ENCODE measurements at regions not wholly inside any gene's neighbourhood (a gene's known extent, or its start where the extent isn't known, plus 50 kb on each side); places are given as distances from the start of the nearest gene placed in this dataset.

DNA sequence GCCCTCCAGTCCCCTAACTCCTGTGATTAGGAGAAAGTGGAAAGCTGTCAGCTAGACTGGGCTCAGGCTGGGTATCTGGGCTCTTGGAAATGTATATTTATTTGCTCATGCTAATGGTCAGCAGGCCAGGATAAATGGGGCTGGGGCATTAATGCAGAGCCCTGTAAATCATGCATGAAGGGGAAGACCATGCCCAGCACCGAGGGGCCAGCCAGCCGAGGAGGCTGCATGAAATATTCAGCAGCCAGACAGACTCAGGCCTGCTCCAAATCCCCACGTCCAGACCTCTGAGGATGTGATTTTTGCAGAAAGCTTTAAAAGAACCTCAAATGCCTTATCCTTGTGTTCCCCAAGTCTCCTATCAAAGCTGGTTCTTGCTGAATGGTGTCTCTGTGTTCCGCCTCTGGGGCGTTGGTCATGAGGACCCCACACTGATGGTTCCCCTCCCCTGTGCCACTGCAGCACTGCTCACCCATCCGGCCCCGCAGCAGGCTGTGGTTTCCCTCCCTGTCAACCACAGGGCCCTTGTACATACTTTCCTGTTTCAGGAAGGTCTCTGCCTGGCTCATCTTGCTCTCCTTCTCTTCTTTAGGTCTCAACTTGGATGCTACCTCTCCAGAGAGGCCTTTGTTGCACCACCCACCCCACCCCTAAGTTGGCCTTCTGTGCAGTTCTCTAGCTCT is 358.4 kb downstream of the CDH26 start:
- DNase-seq (ENCODE audit: low read depth in 2 of 2): no peak

GRCh38 chr20:60317401-60317800 is 359.2 kb downstream of the CDH26 start:
- no peak for DNase-seq (ENCODE audit: low read depth in 2 of 2)

- no peak for DNase-seq (ENCODE audit: low read depth in 2 of 2)
Observed at GRCh38 chr20:60321601-60322000, 363.4 kb downstream of the CDH26 start.

GRCh38 chr20:60326821-60327220 is 368.6 kb downstream of the CDH26 start:
- DNase-seq (ENCODE audit: low read depth in 2 of 2): no peak

DNA sequence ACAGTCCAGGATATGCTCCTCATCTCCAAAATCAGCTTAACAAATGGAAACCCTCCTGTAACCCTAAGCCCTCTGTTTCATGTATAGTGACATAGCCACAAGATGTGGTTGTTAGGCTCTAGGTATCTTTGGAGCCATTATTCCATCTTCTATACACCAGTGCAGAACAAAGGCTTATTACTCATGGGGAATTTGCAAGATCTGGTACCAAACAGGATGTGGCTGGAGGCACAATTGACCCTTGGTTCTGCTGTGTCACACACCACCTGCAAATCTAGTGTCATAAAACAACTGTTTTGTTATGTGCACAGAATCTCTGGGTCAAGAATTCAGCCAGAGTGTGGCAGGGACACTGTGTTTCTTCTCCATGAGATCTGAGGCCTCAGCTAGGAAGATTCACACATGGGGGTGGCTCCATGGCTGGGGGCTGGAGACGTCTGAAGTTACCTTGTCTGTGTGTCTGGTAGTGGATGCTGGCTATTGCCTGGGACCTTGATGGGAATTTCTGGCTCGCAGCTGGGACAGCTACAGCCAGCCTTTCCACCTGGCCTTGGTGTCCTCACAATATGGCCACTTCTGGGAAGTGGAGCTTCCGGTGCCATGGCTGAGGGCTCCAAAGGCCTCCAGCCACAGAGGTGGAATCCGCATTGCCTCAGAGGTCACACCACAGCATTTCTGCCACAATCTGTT is 369.9 kb downstream of the CDH26 start:
- DNase-seq (ENCODE audit: low read depth in 2 of 2): no peak

GRCh38 chr20:60330461-60330860 is 372.2 kb downstream of the CDH26 start:
- no peak for DNase-seq (ENCODE audit: low read depth in 2 of 2)

GRCh38 chr20:60331688-60332300 is 373.6 kb downstream of the CDH26 start:
- no peak for DNase-seq (ENCODE audit: low read depth in 2 of 2)

- no peak for DNase-seq (ENCODE audit: low read depth in 2 of 2)
Observed at GRCh38 chr20:60332523-60332922, 374.3 kb downstream of the CDH26 start.

DNA sequence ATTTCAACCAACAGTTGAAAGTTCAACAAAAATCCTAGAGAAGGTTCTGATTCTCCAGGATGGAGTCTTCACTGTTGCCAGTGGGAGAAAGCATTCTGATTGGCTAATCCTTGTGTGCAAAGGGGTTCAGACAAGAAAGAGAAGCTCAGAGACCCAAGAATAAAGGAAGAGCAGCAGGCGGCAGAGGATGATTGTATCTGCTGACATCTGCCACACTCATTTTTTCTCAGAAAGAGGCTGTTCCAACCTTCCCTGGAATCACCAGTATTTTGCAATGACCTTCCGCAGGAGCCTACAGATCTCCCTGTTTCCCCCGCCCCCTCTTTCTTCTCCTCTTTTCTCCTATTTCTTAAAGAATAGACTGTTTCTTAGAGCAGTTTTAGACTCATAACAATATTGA is 376.7 kb downstream of the CDH26 start:
- DNase-seq (ENCODE audit: low read depth in 2 of 2): no peak

DNA sequence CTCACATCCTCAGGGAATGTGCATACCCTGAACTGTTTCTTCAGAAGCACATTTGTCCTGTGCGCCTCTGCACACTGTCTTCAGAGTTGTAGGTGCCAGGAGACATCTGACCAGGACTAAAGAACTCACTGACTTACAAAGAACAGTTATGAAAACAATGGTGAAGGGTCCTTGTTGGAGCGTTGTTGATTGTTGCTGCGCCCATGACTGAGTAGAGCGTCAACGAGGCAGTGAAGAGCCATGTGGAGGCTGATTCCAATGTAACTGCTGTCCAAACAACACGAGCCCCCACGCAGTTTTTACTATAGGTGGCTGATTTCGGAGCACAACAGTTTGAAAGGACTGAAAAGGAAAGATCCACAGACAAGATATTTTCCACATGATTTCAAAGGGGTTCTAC is 380.3 kb downstream of the CDH26 start:
- DNase-seq (ENCODE audit: low read depth in 2 of 2): no peak

DNA sequence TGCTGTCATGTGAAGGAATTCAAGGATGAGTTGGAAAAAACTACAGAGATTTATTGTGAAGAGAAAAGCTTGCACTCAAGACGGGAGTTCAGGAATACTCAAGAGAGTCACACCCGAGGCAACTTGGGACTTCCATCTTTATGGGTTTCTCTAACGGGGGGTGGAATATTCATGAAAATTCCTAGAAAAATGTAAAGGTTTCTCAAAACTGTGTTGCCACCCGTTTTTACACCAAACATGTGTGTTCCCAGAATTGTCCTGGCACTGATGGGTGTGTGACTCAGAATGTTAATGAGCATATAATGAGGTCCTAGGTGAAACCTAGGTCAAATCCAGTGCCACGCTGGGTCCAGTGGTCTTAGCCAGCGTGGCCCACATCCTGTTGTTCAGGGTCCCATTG is 381.5 kb downstream of the CDH26 start:
- no peak for DNase-seq (ENCODE audit: low read depth in 2 of 2)

- DNase-seq (ENCODE audit: low read depth in 2 of 2): no peak
Observed at GRCh38 chr20:60340232-60340631, 382.0 kb downstream of the CDH26 start.

GRCh38 chr20:60341062-60341461 is 382.8 kb downstream of the CDH26 start:
- no peak for DNase-seq (ENCODE audit: low read depth in 2 of 2)

GRCh38 chr20:60345106-60345505 is 386.9 kb downstream of the CDH26 start:
- DNase-seq (ENCODE audit: low read depth in 2 of 2): no peak

DNA sequence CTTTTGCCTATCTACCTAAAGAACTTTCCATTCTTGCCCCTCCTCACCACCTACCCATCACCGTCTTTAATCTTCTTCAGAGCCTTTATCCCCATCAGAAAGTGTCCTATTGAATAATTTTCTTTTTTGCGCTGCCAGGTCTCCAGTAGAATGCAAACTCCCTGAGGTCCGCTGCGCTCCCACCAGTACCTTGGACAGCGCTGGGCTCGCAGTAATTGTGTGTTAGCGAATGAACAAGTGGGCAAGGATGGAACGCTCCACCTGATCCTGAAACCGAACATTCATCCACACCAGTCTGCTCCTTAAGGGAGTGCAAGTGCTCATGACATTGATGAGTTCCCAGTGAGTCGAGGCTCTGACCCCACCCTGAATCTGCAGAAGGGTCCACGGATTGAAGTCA is 391.2 kb downstream of the CDH26 start:
- DNase-seq (ENCODE audit: low read depth in 2 of 2): no peak

DNA sequence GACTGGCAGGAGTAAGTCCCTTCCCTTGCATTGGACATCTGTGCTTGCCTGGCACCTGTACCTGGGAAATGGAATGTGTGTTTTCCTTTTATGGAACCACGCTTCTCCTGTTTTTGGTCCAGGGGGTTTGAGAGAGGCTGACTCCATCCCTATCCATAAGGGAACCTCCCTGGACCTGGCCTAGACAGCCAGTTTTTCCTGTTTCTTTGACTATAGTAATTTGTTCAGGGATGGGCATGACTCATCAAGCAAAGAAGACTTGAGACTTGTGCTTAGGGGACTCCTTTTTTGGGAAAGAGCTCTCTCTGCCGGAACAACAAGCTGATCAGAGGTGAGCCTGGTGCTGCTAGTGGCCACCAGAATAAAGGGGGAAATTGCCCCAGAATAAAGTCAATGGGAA is 393.8 kb downstream of the CDH26 start:
- DNase-seq (ENCODE audit: low read depth in 2 of 2): no peak

GRCh38 chr20:60352596-60352995 is 394.4 kb downstream of the CDH26 start:
- no peak for DNase-seq (ENCODE audit: low read depth in 2 of 2)

DNA sequence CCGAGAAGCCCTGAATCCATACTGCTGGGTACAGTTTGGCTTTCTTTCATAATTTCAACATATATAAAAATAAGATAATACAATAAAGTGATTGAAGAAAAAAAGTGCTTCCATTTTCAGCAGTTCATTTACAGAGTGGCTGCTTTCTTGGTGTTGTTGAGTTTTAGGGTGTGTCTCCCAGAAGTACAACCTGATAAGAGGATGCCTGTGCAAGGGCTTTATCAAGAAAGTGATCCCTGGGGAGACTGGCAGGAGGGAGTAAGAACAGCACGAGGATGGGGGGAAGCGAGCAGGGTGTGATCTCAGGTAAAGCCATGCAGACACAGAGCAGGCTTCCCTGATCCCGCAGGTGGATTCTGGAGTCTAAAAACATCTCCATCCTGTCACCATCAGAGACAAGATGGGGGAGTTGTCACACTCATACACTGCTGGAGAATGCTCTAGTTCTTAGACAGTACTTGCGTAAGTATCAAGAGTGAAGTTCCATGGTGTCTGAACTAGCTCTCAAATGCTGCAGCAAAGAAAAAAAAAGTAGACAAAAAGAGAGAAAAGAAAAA is 395.9 kb downstream of the CDH26 start:
- no peak for DNase-seq (ENCODE audit: low read depth in 2 of 2)

GRCh38 chr20:60358101-60358500 is 399.9 kb downstream of the CDH26 start:
- no peak for DNase-seq (ENCODE audit: low read depth in 2 of 2)

DNA sequence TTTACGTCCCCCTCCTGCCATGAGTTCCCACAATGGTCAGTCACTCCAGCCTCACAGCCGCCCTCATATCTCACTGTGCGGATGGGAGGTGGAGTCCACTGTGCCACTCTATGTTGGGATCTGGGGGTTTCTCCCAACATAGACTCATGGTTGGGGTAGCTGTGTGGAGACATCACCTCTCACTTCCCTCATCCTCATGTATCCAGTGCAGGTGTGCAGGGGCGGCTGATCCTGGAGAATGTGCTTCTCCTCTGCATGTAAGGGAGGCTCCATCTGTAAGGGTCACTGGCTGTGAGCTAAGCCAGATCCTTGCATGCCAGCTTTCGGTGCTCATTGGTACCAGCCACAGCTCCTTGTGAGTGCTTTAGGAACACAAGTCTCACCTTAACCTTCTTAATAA is 400.8 kb downstream of the CDH26 start:
- DNase-seq (ENCODE audit: low read depth in 2 of 2): no peak

GRCh38 chr20:60361761-60362395 is 403.7 kb downstream of the CDH26 start:
- no peak for DNase-seq (ENCODE audit: low read depth in 2 of 2)

GRCh38 chr20:60362531-60362930 is 404.3 kb downstream of the CDH26 start:
- DNase-seq (ENCODE audit: low read depth in 2 of 2): no peak

All from stimulated activated CD4-positive, alpha-beta T cell treated with anti-CD3 and anti-CD28 coated beads, Interleukin-4, amount 100 ng/mL, for 48 hours (primary cell).